ENCODE measurements at regions not wholly inside any gene's neighbourhood (a gene's known extent, or its start where the extent isn't known, plus 50 kb on each side); places are given as distances from the start of the nearest gene placed in this dataset.
A peak's percentile ranks its signal among the peaks of the same experiment; 100 is the strongest.

- peak; percentile 75 to 94 (median 90) for TF ChIP-seq CTCF (IDR thresholded peaks at IDR 0.05)
- no peak for TF ChIP-seq POLR2AphosphoS5 (IDR thresholded peaks at IDR 0.05)
These were observed 520.2 kb downstream of the REEP3 start for GRCh38 chr10:64041185-64041988.
